ENCODE measurements at regions not wholly inside any gene's neighbourhood (a gene's known extent, or its start where the extent isn't known, plus 50 kb on each side); places are given as distances from the start of the nearest gene placed in this dataset.

DNA sequence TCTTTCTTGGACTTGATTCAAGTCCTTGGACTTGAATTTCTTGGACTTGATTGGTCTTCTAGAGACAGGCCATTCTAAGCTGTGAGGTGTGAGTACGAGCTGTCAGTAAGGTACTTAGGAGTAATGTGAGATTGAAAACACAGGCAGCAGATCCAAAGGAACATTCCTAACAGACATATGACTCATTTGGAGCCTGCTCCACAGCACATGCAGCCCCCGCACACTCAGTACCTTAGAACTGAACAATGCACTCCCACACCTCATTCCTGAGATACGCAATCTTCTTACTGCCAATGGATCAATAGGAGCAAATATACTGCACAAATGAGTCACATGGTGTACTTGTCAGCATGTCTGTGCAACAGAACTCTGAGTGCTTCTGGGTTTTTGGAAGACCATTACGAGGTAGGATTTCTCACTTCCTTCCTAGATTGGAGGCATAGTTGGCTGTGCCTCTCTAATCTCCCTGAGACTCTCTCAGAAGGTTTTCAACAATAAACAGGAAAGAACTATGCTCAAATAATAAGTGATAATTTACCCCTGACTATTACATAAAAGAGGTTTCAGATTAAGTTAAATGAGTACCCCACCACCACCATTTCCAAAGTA lies 243.1 kb downstream of the KCNA4 start:
- CTCF ChIA-PET, result no interaction called here
- Mint-ChIP-seq H3K9me3 (peaks cover 1% of the 10 kb centered on the region), H3K27ac (no peak overlapping the region), H3K4me3 (no peak overlapping the region), H3K36me3 (no peaks in the 10 kb centered on the region), H3K4me1 (ENCODE audit: low read depth) (no peaks in the 10 kb centered on the region), H3K27me3 (no peaks in the 10 kb centered on the region)
- intact Hi-C loops (cut with micrococcal nuclease), result no loop called here
- POLR2A ChIA-PET, result no interaction called here
- no peak for DNase-seq

DNA sequence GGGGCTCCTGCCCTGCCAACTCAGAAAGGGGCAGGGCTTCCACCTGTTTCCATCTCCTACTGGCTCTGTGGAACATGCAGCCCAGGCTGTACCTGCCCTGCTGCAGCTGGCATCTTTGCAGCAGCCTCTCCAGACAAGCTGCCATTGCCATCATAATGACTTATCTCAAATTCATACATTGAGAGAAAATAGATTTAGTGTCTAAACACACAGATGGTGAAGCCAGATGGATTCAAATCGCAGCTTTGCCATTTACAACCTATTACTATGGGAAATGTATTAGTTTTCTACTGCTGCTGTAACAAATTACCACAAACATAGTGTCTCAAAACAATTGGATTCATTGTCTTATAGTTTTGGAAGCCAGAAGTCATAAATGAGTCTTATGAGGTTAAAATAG lies 260.0 kb downstream of the KCNA4 start:
- H3K27me3 Mint-ChIP-seq, result no peaks in the 10 kb centered on the region
- no peak for DNase-seq
- POLR2A ChIA-PET, result no interaction called here
- H3K9me3 Mint-ChIP-seq, result peaks cover 6% of the 10 kb centered on the region
- intact Hi-C loops (cut with micrococcal nuclease), result no loop called here
- H3K36me3 Mint-ChIP-seq, result no peaks in the 10 kb centered on the region
- no peak overlapping the region for H3K4me3 Mint-ChIP-seq
- no peak overlapping the region for H3K27ac Mint-ChIP-seq
- H3K4me1 Mint-ChIP-seq (ENCODE audit: low read depth), result no peaks in the 10 kb centered on the region
- CTCF ChIA-PET, result no interaction called here

DNA sequence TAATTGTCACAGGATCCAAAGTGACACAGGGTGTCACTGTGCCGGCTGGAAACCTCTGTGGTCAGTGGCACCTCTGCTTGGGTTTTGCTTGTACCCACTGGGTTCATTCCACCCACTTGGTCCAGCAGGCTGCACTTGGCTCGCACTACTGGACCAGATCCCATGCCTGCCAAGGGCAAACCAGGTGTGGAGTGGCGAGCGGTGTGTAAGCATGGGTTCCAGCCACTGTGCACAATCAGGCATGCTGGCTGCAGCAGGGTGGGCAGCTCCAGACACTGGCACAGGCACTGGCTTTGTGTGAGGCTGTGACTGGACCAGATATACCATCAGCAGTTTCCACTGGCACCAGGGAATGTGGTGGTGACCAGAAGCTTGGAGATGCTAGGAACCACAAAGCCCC lies 261.4 kb downstream of the KCNA4 start:
- intact Hi-C loops (cut with micrococcal nuclease), result no loop called here
- no peak overlapping the region for H3K4me3 Mint-ChIP-seq
- POLR2A ChIA-PET, result no interaction called here
- H3K4me1 Mint-ChIP-seq (ENCODE audit: low read depth), result no peaks in the 10 kb centered on the region
- H3K27ac Mint-ChIP-seq, result no peak overlapping the region
- H3K36me3 Mint-ChIP-seq, result no peaks in the 10 kb centered on the region
- DNase-seq, result no peak
- no peaks in the 10 kb centered on the region for H3K27me3 Mint-ChIP-seq
- CTCF ChIA-PET, result no interaction called here
- H3K9me3 Mint-ChIP-seq, result peaks cover 4% of the 10 kb centered on the region

DNA sequence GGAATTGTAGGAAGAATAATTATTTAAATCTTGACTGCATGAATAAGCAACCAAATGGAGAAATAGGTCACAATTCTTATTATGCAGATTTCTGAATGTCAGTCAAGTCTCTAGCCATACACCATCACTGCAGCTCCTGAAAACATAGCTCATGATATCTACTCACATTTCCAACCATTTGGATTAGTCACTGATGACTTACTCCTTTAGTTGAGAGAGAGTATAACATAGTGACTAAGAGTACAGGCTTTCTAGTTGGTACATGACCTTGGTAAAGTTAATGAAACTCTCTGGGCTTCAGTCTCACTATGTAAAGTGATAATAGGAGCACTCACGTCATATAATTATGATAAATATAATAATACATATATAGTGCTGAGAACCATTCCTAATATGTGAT lies 265.2 kb downstream of the KCNA4 start:
- no peak for DNase-seq
- CTCF ChIA-PET, result no interaction called here
- POLR2A ChIA-PET, result no interaction called here
- Mint-ChIP-seq H3K27ac (no peak overlapping the region), H3K36me3 (no peaks in the 10 kb centered on the region), H3K4me1 (ENCODE audit: low read depth) (no peaks in the 10 kb centered on the region), H3K9me3 (peaks cover 4% of the 10 kb centered on the region), H3K4me3 (no peak overlapping the region), H3K27me3 (no peaks in the 10 kb centered on the region)
- intact Hi-C loops (cut with micrococcal nuclease), result no loop called here

DNA sequence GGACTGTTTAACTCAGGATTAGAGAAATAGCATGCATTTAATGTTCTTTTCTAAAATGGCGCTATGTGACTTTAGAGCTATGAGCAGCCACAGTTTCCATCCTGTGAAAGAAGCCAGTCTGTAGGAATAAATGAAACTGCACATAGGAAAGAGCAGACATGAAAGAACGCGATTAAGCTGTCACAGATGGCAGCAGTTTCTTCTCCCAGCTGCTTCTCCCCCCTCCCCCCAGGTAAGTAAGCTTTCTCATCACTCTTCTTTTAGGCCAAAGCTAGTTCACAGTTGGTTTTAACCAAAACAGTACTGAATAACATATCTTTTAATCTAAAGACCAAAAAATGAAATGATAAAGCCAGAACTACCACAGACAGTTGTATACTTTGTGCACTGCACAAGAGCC lies 266.4 kb downstream of the KCNA4 start:
- H3K4me1 Mint-ChIP-seq (ENCODE audit: low read depth), result no peaks in the 10 kb centered on the region
- intact Hi-C loops (cut with micrococcal nuclease), result no loop called here
- no peaks in the 10 kb centered on the region for H3K36me3 Mint-ChIP-seq
- ChIA-PET CTCF (no interaction called here), POLR2A (no interaction called here)
- no peak overlapping the region for H3K27ac Mint-ChIP-seq
- H3K9me3 Mint-ChIP-seq, result peaks cover 4% of the 10 kb centered on the region
- no peak overlapping the region for H3K4me3 Mint-ChIP-seq
- no peaks in the 10 kb centered on the region for H3K27me3 Mint-ChIP-seq
- no peak for DNase-seq

DNA sequence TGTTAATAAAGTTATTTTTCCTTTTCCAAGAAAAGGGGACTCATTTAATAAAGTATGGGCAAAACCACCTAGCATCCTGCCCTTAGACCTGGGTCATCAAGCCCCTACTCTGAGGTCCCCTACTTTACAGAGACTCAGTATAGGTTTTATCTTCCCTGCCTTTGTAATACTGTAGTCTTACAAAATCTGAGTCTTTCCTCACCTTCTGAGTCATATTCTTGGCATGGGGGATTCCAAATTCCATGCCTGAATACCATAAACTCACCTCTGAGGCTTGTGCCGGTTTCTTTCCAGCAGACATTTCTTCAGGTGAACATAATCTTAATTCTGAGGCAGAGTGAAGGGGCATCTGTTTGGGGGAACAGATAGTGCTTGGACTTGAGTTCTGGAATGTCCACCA lies 282.5 kb downstream of the KCNA4 start:
- ChIA-PET POLR2A (no interaction called here), CTCF (no interaction called here)
- Mint-ChIP-seq H3K4me3 (no peak overlapping the region), H3K36me3 (no peaks in the 10 kb centered on the region), H3K9me3 (peaks cover 10% of the 10 kb centered on the region), H3K4me1 (ENCODE audit: low read depth) (no peaks in the 10 kb centered on the region), H3K27ac (no peak overlapping the region), H3K27me3 (no peaks in the 10 kb centered on the region)
- DNase-seq, result no peak
- intact Hi-C loops (cut with micrococcal nuclease), result no loop called here

DNA sequence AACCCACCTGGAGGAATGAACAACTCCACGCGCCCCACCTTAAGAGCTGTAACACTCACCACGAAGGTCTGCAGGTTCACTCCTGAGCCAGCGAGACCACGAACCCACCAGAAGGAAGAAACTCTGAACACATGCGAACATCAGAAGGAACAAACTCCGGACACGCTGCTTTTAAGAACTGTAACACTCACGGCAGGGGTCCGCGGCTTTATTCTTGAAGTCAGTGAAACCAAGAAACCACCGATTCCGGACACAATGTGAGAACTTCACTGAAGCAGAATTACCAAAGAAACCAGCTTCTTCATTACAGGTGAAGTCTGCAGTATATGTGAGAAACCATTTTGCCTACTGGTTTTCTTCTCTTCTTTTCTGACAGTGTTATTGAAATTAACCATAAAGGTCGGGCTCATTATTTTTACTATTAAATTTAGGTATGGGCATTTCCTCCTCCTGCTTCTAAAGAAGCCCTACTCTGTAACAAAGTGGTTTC lies 303.0 kb downstream of the KCNA4 start:
- no peak overlapping the region for H3K27ac Mint-ChIP-seq
- ChIA-PET CTCF (no interaction called here), POLR2A (no interaction called here)
- DNase-seq, result no peak
- peaks cover 2% of the 10 kb centered on the region for H3K36me3 Mint-ChIP-seq
- no peaks in the 10 kb centered on the region for H3K4me1 Mint-ChIP-seq (ENCODE audit: low read depth)
- no peaks in the 10 kb centered on the region for H3K27me3 Mint-ChIP-seq
- intact Hi-C loops (cut with micrococcal nuclease), result no loop called here
- peaks cover 12% of the 10 kb centered on the region for H3K9me3 Mint-ChIP-seq
- no peak overlapping the region for H3K4me3 Mint-ChIP-seq

DNA sequence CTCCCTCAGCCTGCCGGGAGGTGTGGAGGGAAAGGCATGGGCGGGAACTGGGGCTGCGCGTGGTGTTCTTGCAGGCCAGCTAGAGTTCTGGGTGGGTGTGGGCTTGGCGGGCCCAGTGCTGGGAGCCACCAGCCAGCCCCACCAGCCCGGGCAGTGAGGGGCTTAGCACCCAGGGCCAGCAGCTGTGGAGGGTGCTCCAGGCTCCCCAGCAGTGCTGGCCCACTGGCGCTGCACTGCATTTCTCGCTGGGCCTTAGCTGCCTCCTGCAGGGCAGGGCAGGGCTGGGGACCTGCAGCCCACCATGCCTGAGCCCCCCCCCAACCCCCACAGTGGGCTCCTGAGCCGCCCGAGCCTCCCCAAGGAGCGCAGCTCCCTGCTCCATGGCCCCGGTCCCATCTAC lies 304.2 kb downstream of the KCNA4 start:
- H3K27ac Mint-ChIP-seq, result no peak overlapping the region
- intact Hi-C loops (cut with micrococcal nuclease), result no loop called here
- no peaks in the 10 kb centered on the region for H3K4me1 Mint-ChIP-seq (ENCODE audit: low read depth)
- ChIA-PET CTCF (no interaction called here), POLR2A (no interaction called here)
- no peaks in the 10 kb centered on the region for H3K27me3 Mint-ChIP-seq
- no peak for DNase-seq
- H3K9me3 Mint-ChIP-seq, result peaks cover 14% of the 10 kb centered on the region
- peaks cover 2% of the 10 kb centered on the region for H3K36me3 Mint-ChIP-seq
- no peak overlapping the region for H3K4me3 Mint-ChIP-seq

DNA sequence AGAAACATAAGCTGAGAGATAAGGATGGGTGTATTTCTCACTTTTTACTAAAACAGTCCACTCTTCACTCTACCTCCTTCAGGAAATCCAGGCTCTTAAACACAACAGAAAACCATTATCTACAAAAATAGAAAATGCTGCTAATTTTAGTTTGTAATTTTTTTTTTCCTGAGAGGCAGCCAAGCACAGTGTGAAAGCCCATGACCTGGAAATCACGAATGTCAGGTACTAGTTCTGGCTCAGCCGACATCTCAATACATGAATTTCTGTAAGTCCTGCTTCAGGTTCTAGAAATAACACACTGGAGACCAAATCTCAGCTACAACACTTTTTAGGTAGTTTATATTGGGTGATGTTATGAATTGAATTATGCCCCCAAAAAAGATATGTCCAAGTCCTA lies 308.9 kb downstream of the KCNA4 start:
- Mint-ChIP-seq H3K4me3 (no peak overlapping the region), H3K27ac (no peak overlapping the region), H3K4me1 (ENCODE audit: low read depth) (no peaks in the 10 kb centered on the region), H3K36me3 (no peaks in the 10 kb centered on the region), H3K9me3 (peaks cover 8% of the 10 kb centered on the region), H3K27me3 (no peaks in the 10 kb centered on the region)
- intact Hi-C loops (cut with micrococcal nuclease), result no loop called here
- ChIA-PET POLR2A (interaction anchor here (0.9 kb wide), 1 partner anchor 16 kb away, joined by 3 read pairs; no protein-coding TSS in a partner anchor), CTCF (no interaction called here)
- no peak for DNase-seq

DNA sequence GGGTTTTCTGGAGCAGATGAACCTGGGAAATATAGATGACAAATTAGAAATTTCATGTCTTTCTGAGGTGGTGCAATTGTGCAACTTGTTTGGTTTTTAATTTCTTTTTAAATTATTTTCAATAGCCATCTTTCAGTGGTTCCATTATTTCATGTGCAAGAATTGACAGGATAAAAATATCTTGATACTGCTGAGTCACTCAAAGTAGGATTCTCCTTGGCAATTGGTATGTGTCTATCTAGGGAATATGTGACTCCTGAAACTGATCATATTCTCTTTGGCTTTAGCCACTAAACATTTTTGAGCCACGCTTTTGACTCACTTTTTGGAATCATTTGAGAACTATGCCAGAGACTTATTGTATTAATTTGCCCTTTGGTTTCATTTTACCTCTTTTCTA lies 331.5 kb downstream of the KCNA4 start:
- no peak overlapping the region for H3K27ac Mint-ChIP-seq
- no peaks in the 10 kb centered on the region for H3K27me3 Mint-ChIP-seq
- intact Hi-C loops (cut with micrococcal nuclease), result no loop called here
- no peak for DNase-seq
- no peaks in the 10 kb centered on the region for H3K4me1 Mint-ChIP-seq (ENCODE audit: low read depth)
- H3K9me3 Mint-ChIP-seq, result no peaks in the 10 kb centered on the region
- H3K36me3 Mint-ChIP-seq, result no peaks in the 10 kb centered on the region
- H3K4me3 Mint-ChIP-seq, result no peak overlapping the region
- ChIA-PET POLR2A (no interaction called here), CTCF (no interaction called here)

DNA sequence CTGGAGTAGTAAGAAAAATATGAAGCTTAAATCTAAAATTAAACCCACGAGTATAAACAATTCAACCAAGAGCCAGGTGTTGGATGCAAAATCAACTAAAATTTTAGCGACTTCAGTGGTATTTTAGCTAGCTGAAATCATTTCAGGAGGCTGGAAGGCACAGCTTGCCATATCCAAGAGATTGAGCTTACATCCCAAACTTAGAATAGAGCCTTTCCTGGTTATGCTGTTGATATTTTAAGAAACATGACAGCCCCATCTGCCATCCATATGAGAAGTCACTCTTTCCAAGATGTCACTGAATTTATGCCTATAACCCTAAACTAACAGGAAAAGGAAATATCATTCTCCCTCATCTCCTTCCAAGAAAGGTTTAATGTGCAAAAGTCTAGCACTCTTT lies 334.0 kb downstream of the KCNA4 start:
- ChIA-PET CTCF (no interaction called here), POLR2A (no interaction called here)
- intact Hi-C loops (cut with micrococcal nuclease), result no loop called here
- Mint-ChIP-seq H3K4me1 (ENCODE audit: low read depth) (no peaks in the 10 kb centered on the region), H3K9me3 (peaks cover 7% of the 10 kb centered on the region), H3K4me3 (no peak overlapping the region), H3K27me3 (no peaks in the 10 kb centered on the region), H3K27ac (no peak overlapping the region), H3K36me3 (no peaks in the 10 kb centered on the region)
- DNase-seq, result no peak

DNA sequence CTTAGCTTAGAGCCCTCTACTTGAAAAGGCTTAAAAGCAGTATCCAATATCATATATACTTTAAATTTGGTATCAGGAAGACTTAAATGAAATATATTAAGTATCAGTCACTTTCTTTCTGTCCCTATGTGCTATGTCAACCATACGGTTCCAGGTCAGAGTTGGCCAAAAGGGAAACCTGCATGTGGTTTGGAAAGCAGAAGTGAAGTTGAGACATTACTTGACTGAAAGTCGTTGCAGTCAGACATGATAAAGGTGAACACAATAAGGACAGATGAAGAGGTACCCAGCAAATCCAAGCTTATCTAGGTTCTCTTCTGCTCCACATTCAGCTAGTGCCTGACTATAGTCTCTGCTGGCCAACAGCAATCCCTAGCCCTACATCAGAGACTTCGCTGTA lies 336.8 kb downstream of the KCNA4 start:
- Mint-ChIP-seq H3K4me3 (no peak overlapping the region), H3K27ac (no peak overlapping the region), H3K27me3 (no peaks in the 10 kb centered on the region), H3K9me3 (peaks cover 8% of the 10 kb centered on the region), H3K36me3 (no peaks in the 10 kb centered on the region), H3K4me1 (ENCODE audit: low read depth) (no peaks in the 10 kb centered on the region)
- DNase-seq, result no peak
- ChIA-PET POLR2A (no interaction called here), CTCF (no interaction called here)
- intact Hi-C loops (cut with micrococcal nuclease), result no loop called here

DNA sequence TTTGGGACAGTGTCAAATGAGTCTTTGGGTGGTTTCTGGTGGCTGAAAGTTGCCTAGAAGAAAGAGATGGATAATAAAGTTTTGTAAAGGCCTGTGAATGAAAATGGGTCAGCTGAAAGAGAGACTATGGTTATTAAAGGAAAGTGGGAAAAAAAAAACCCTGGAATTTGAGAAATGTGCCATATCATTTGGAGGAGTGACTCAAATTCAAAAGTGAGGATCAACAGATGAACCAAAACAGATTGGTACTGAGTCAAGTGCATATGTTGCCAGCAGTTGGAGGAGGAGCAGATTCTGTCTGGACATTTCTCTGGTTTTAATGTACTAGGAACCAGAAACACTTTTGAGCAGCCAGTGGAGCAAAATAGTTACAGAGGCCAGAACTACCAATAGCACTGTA lies 339.8 kb downstream of the KCNA4 start:
- Mint-ChIP-seq H3K27ac (no peak overlapping the region), H3K4me1 (ENCODE audit: low read depth) (no peaks in the 10 kb centered on the region), H3K4me3 (no peak overlapping the region), H3K27me3 (no peaks in the 10 kb centered on the region), H3K9me3 (peaks cover 13% of the 10 kb centered on the region), H3K36me3 (no peaks in the 10 kb centered on the region)
- CTCF ChIA-PET, result no interaction called here
- DNase-seq, result no peak
- POLR2A ChIA-PET, result no interaction called here
- intact Hi-C loops (cut with micrococcal nuclease), result no loop called here

DNA sequence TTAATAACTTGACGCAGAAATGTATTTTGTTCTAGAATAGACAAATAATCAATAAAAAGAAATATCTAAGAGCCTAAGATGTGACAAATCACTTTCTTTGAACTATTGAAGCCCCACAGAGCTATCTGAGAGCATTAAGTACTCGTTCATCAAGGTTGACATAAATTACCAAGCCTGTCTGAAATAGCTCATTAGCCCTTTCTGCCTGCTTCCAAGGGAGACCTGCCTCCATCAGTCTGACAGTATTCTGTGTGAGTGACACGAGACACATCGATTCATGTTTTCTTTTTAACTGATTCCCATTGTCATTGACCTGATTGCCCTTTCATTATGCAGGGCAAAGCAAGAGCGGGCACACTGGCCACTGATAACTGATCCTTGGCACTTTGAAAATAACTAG lies 347.5 kb downstream of the KCNA4 start:
- ChIA-PET CTCF (no interaction called here), POLR2A (no interaction called here)
- intact Hi-C loops (cut with micrococcal nuclease), result no loop called here

More for the DNA sequence above, 347.5 kb downstream of the KCNA4 start:
- Mint-ChIP-seq H3K36me3 (no peaks in the 10 kb centered on the region), H3K27ac (no peak overlapping the region), H3K9me3 (peaks cover 24% of the 10 kb centered on the region), H3K4me3 (no peak overlapping the region), H3K27me3 (no peaks in the 10 kb centered on the region), H3K4me1 (ENCODE audit: low read depth) (no peaks in the 10 kb centered on the region)
- no peak for DNase-seq
